SK-N-MC (cell line): ENCODE measurements at regions not wholly inside any gene's neighbourhood (a gene's known extent, or its start where the extent isn't known, plus 50 kb on each side); places are given as distances from the start of the nearest gene placed in this dataset.

Experiments used
- DNase-seq: peaks from one replicate; pipeline ENCODE4 v3.0.0-alpha.2; 2011; ENCODE audit warnings: low read depth, low spot score
- H3K27ac ChIP-seq: fragments of 200-600 bp; sonication (generic); 2 replicates; pipeline ENCODE4 v1.5.1; 2016; ENCODE audit warnings: mixed run types
- H3K36me3 ChIP-seq: fragments of 200-600 bp; sonication (generic); 2 replicates; pipeline ENCODE4 v1.6.1; 2017; ENCODE audit warnings: antibody characterized with exemption, low read length, mixed read lengths; ENCODE audit not compliant: insufficient read depth
- H3K4me3 ChIP-seq: fragments of 200-600 bp; sonication (generic); 2 replicates; pipeline ENCODE4 v1.5.1; 2016
- H3K9ac ChIP-seq: fragments of 200-600 bp; sonication (generic); 2 replicates; pipeline ENCODE4 v1.8.0; 2017; ENCODE audit warnings: mixed run types, mixed read lengths; ENCODE audit not compliant: insufficient read length
- H3K9me3 ChIP-seq: fragments of 200-600 bp; sonication (generic); 2 replicates; pipeline ENCODE4 v1.6.1; 2017; ENCODE audit warnings: low read depth, mild to moderate bottlenecking, antibody characterized with exemption, low read length, moderate library complexity, mixed read lengths
- EZH2 ChIP-seq: fragments of 200-600 bp; sonication (generic); IDR thresholded peaks from one replicate; pipeline ENCODE4 v1.6.1; 2017; ENCODE audit warnings: antibody characterized with exemption
- FOXP2 ChIP-seq: optimal IDR thresholded peaks from 2 replicates; pipeline ENCODE3; 2011; ENCODE audit warnings: mild to moderate bottlenecking, moderate library complexity; ENCODE audit not compliant: insufficient read depth; ENCODE audit errors: extremely low read length, control extremely low read depth
- POLR2AphosphoS5 ChIP-seq: IDR thresholded peaks from 2 replicates; pipeline ENCODE4 v1.6.1; 2012; ENCODE audit warnings: mild to moderate bottlenecking, low read depth, low read length, borderline replicate concordance

DNA sequence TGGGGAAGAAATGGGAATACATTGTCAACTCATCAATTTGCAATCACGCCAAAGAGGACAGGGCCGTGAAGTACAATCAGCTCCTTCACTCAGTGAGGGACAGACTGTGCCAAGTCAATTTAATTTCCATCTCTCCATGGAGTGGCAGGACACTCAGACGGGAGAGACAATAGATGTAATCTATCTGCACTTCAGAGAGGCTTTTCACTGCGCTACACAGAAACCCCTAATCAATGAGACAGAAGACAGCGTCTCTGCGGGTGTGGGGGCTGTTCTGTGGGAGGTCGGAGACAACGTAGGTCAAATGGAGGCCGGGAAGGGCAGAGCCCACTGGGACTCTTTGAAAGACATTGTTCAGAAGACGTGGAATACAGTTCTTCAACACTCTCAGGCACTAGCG is 541.0 kb upstream of the ADARB2 start:
- peak overlapping the region; percentile 68 for H3K27ac ChIP-seq
- no peak for TF ChIP-seq EZH2
- TF ChIP-seq POLR2AphosphoS5 = no peak
- no peak for TF ChIP-seq FOXP2
- no peaks in the 10 kb centered on the region for H3K9me3 ChIP-seq
- no peak for DNase-seq
- no peak overlapping the region for H3K4me3 ChIP-seq
- H3K9ac ChIP-seq = no peak overlapping the region
- no peaks in the 10 kb centered on the region for H3K36me3 ChIP-seq

DNA sequence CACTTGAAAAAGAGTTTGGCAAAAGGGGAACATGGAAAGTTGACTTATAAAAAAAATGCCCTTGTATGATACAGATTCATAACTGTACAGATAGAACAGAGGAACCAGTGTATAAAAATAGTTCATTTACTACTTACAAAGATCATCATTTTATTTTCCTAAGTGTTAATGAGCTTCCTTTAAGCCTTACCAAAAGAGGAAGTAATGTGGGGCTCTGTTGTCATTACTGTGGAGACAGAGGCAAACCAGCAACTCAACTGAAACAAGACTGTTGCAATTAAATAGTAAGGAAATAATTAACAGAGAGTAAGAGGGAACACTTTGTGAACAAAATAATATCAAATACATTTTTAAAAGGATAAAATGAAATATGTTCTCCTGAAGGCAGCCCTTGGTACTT is 526.2 kb upstream of the ADARB2 start:
- DNase-seq = no peak

DNA sequence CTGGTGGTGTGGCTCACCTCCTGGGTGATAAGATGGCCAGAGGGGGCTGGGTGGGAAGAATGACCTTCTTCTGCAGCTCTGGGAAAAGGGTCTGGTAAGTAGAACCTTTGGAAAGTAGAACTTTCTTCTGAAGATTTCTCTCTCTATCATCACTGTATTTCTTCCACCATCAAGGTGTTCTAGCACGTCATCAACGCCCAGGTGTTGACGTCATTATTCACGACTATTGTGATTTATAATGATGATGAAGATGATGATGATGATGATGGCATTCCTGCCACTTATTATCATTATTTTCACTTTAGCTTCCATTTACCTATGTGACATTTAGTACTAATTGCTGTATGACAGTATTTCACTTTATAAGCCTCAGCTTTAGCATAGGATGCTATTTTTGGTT is 525.6 kb upstream of the ADARB2 start:
- no peaks in the 10 kb centered on the region for H3K9me3 ChIP-seq
- H3K9ac ChIP-seq = no peak overlapping the region
- H3K27ac ChIP-seq = no peak overlapping the region
- no peak for TF ChIP-seq FOXP2
- TF ChIP-seq POLR2AphosphoS5 = no peak
- no peak for TF ChIP-seq EZH2
- H3K4me3 ChIP-seq = no peak overlapping the region
- no peaks in the 10 kb centered on the region for H3K36me3 ChIP-seq
- no peak for DNase-seq

More for the DNA sequence above, 526.2 kb upstream of the ADARB2 start:
- TF ChIP-seq EZH2 (no peak), FOXP2 (no peak), POLR2AphosphoS5 (no peak)
- Histone ChIP-seq H3K27ac (no peak overlapping the region), H3K4me3 (no peak overlapping the region), H3K9ac (no peak overlapping the region), H3K9me3 (no peaks in the 10 kb centered on the region), H3K36me3 (no peaks in the 10 kb centered on the region)

DNA sequence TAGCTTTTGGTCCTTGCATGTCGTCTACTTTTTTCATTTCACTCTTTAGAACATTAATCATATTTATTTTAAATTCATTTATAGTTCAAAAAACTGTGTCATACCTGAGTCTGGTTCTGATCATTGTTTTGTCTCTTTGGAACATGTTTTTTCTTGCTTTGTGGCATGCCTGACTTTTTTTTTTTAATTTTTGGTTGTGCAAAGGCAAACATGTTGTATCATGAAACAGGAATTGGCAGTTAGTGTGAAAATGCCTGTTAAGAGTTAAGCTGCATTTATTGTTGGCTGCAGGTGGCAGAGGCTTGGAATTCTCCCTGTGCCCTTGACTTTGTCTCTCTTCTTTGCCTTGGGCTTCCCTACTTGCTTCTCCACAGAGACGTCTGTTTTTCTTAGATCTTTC is 525.0 kb upstream of the ADARB2 start:
- DNase-seq = no peak
- no peak overlapping the region for H3K4me3 ChIP-seq
- H3K36me3 ChIP-seq = no peaks in the 10 kb centered on the region

DNA sequence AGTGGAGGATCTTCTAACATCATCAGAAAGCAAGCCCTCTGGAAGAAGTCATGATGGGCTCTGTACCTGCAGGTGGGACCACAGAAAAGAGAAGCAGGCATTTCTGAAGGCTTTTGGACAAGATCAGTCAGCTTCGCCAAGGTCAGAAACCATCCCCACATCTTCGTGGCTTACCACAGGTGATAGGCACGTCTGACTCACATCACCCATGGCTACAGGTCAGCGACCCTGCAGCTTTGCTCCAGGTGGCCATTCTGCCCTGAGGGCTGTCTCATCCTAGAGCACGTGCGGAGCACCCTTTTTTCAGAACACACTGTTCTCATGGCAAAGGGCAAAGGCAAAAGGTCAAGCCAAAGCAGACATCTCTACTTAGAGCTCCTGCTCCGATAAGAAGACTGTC is 518.9 kb upstream of the ADARB2 start:
- DNase-seq = no peak
- no peak overlapping the region for H3K27ac ChIP-seq

More for the DNA sequence above, 525.0 kb upstream of the ADARB2 start:
- Histone ChIP-seq H3K9me3 (no peaks in the 10 kb centered on the region), H3K27ac (no peak overlapping the region), H3K9ac (no peak overlapping the region)
- TF ChIP-seq FOXP2 = no peak
- no peak for TF ChIP-seq POLR2AphosphoS5
- TF ChIP-seq EZH2 = no peak

DNA sequence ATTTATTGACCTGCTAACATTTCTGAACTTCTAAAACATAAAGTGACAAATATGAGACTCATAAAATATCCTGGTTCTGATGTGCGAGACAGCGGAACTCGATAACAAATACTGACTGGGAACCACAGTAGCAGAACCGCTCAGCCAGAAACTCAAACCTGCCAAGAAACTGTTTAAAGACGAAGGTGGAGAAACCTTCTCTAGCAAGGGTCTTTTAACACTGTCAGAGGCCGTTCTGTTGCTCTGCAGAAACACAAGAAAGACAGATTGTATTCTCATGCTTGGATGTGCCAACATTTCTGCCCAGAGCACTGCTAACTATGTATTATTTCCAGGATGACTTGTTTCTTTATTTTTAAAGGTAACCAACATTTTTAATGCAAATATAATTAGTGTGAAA is 514.8 kb upstream of the ADARB2 start:
- Histone ChIP-seq H3K4me3 (no peak overlapping the region), H3K27ac (no peak overlapping the region), H3K36me3 (no peaks in the 10 kb centered on the region), H3K9ac (no peak overlapping the region), H3K9me3 (no peaks in the 10 kb centered on the region)
- TF ChIP-seq FOXP2 (no peak), EZH2 (no peak), POLR2AphosphoS5 (no peak)
- DNase-seq = no peak

More for the DNA sequence above, 518.9 kb upstream of the ADARB2 start:
- no peaks in the 10 kb centered on the region for H3K36me3 ChIP-seq
- no peaks in the 10 kb centered on the region for H3K9me3 ChIP-seq
- TF ChIP-seq EZH2 (no peak), POLR2AphosphoS5 (no peak), FOXP2 (no peak)
- H3K4me3 ChIP-seq = no peak overlapping the region
- H3K9ac ChIP-seq = no peak overlapping the region

DNA sequence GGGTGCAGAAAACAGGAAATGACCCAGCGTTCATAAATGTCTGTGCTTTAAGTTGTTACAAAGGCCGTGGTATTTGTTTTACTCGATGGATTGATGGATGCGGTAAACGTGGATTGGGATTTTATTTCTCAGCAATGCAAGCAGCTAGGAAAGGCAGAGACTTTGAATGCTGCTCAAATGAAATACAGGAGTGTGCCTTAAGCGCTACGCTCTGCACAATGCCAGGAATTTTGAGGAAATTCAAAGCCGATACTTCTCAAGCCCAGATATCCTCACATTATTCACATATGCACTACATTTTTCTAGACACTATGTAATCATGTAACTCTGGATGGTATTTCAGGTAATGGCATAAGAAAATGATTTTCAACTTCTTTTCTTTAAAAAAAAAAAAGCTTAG is 514.3 kb upstream of the ADARB2 start:
- DNase-seq = no peak
- no peak overlapping the region for H3K4me3 ChIP-seq
- no peaks in the 10 kb centered on the region for H3K36me3 ChIP-seq
- H3K27ac ChIP-seq = no peak overlapping the region
- no peak overlapping the region for H3K9ac ChIP-seq
- TF ChIP-seq EZH2 (no peak), POLR2AphosphoS5 (no peak), FOXP2 (no peak)
- no peaks in the 10 kb centered on the region for H3K9me3 ChIP-seq

DNA sequence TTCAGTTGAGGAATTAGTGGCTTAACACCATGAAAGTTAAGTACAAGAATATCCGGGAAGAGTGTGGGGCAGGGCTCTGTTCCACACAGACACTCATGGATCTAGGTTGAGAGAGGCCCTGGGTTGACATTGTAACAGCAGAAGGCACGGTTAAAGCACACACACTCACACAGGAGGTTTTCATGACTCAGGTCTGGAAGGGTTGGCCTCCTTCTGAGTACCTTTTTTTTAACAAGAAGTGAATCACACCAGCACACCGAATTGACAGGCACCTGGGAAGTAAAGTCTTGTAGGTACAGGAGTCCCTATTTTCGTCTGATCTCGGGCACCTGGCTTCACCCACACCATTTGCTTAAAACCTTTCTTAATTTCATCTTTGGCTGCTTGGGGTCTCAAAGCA is 509.4 kb upstream of the ADARB2 start:
- no peak overlapping the region for H3K9ac ChIP-seq
- H3K4me3 ChIP-seq = no peak overlapping the region
- TF ChIP-seq FOXP2 (no peak), POLR2AphosphoS5 (no peak), EZH2 (no peak)
- no peak overlapping the region for H3K27ac ChIP-seq
- DNase-seq = no peak
- H3K36me3 ChIP-seq = no peaks in the 10 kb centered on the region
- H3K9me3 ChIP-seq = no peaks in the 10 kb centered on the region

DNA sequence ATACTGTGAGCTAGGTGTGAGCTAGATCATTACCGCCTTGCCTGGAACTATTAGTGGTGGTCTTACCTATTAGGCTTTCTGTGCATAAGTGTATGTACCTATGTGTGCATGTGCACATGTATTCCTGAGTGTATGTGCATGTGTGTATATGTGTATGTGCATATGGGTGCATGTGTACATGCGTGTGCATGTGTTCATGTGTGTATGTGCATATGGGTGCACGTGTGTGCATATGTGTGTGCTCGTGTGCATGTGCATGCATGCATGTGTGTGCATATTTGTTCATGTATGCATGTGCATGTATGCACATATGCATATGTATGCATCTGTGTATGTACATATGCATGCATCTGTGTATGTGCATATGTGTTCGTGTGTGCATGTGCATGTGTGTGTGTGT is 508.3 kb upstream of the ADARB2 start:
- TF ChIP-seq EZH2 = no peak
- TF ChIP-seq POLR2AphosphoS5 = no peak
- no peak for TF ChIP-seq FOXP2
- Histone ChIP-seq H3K9me3 (no peaks in the 10 kb centered on the region), H3K9ac (no peak overlapping the region), H3K27ac (no peak overlapping the region), H3K36me3 (no peaks in the 10 kb centered on the region), H3K4me3 (no peak overlapping the region)
- DNase-seq = no peak
